ENCODE measurements at regions not wholly inside any gene's neighbourhood (a gene's known extent, or its start where the extent isn't known, plus 50 kb on each side); places are given as distances from the start of the nearest gene placed in this dataset.

DNA sequence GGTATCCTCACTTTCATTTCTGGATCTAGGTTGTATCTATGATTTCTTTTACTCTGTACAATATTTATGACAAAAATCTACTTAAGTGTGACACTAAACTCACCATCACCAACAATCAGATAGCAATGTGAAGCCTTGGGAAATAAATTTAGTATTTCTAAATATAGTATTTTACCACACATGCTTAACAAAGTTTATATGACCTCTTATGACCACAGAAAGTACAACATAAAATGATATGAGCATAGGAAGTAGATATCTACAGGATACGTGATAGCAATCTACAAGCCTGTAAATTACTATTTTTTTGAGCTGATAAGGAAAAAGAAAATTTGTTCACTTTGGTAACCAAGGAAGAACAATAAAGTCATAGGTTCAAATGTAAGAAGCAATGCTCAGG, 910.4 kb upstream of the CITED2 start:
- Mint-ChIP-seq H3K36me3 (ENCODE audit: low read depth) (no peaks in the 10 kb centered on the region), H3K27ac (no peak overlapping the region), H3K4me3 (no peak overlapping the region), H3K9me3 (no peaks in the 10 kb centered on the region), H3K27me3 (ENCODE audit: insufficient read depth) (no peaks in the 10 kb centered on the region), H3K4me1 (no peaks in the 10 kb centered on the region)
- no peak overlapping the region for H3K9ac ChIP-seq (ENCODE audit: extremely low read depth, low read length, poor library complexity, severe bottlenecking)
- H3K36me3 ChIP-seq (ENCODE audit: control insufficient read depth, insufficient read depth, low read length): no peaks in the 10 kb centered on the region
- DNase-seq: no peak
- H3K9me3 ChIP-seq (ENCODE audit: control insufficient read depth, low read length): no peaks in the 10 kb centered on the region
- H3K4me1 ChIP-seq (ENCODE audit: control insufficient read depth, insufficient read depth, low read length): no peaks in the 10 kb centered on the region
- H3K27me3 ChIP-seq (ENCODE audit: control insufficient read depth, insufficient read depth, low read length, poor library complexity, severe bottlenecking): no peaks in the 10 kb centered on the region
- H3K4me3 ChIP-seq (ENCODE audit: low read length): no peak overlapping the region
- 100% methylated on average over 1 of the region's 1 CpG for WGBS, 2 experiments (ENCODE audit: insufficient coverage in 1 of 2, insufficient read length in 1 of 2)
- TF ChIP-seq, protein P1, sequence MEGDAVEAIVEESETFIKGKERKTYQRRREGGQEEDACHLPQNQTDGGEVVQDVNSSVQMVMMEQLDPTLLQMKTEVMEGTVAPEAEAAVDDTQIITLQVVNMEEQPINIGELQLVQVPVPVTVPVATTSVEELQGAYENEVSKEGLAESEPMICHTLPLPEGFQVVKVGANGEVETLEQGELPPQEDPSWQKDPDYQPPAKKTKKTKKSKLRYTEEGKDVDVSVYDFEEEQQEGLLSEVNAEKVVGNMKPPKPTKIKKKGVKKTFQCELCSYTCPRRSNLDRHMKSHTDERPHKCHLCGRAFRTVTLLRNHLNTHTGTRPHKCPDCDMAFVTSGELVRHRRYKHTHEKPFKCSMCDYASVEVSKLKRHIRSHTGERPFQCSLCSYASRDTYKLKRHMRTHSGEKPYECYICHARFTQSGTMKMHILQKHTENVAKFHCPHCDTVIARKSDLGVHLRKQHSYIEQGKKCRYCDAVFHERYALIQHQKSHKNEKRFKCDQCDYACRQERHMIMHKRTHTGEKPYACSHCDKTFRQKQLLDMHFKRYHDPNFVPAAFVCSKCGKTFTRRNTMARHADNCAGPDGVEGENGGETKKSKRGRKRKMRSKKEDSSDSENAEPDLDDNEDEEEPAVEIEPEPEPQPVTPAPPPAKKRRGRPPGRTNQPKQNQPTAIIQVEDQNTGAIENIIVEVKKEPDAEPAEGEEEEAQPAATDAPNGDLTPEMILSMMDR (conservative IDR thresholded peaks at IDR 0.05): no peak
- H3K27ac ChIP-seq (ENCODE audit: low read depth, low read length): no peak overlapping the region

DNA sequence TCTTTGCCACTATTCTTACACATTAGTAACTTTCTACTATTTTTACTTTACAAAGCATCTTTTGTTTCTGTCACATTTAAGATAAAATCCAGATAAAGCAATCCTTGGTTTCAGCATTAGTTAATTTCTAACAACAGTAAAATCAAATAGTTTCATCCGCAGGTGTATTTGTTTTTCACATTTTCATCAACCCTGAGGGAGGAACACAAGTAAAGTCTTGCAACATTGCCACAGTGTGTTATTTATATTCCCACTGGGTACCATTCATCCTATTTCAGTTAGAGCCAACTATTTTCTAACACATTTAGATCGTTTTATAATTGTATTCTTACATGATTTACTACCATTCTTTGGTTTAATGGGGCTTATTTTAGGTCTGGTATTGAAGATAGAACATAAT, 908.7 kb upstream of the CITED2 start:
- no peak overlapping the region for H3K9ac ChIP-seq (ENCODE audit: extremely low read depth, low read length, poor library complexity, severe bottlenecking)
- WGBS, 2 experiments (ENCODE audit: insufficient coverage in 1 of 2, insufficient read length in 1 of 2): 94 to 100% methylated on average over 1 of the region's 2 CpGs
- DNase-seq: no peak
- Mint-ChIP-seq H3K4me3 (no peak overlapping the region), H3K27me3 (ENCODE audit: insufficient read depth) (no peaks in the 10 kb centered on the region), H3K27ac (no peak overlapping the region), H3K36me3 (ENCODE audit: low read depth) (no peaks in the 10 kb centered on the region), H3K4me1 (no peaks in the 10 kb centered on the region), H3K9me3 (no peaks in the 10 kb centered on the region)
- TF ChIP-seq, protein P1 (conservative IDR thresholded peaks at IDR 0.05): no peak
- no peak overlapping the region for H3K27ac ChIP-seq (ENCODE audit: low read depth, low read length)
- H3K27me3 ChIP-seq (ENCODE audit: control insufficient read depth, insufficient read depth, low read length, poor library complexity, severe bottlenecking): no peaks in the 10 kb centered on the region
- H3K4me1 ChIP-seq (ENCODE audit: control insufficient read depth, insufficient read depth, low read length): no peaks in the 10 kb centered on the region
- no peaks in the 10 kb centered on the region for H3K9me3 ChIP-seq (ENCODE audit: control insufficient read depth, low read length)
- H3K36me3 ChIP-seq (ENCODE audit: control insufficient read depth, insufficient read depth, low read length): no peaks in the 10 kb centered on the region
- no peak overlapping the region for H3K4me3 ChIP-seq (ENCODE audit: low read length)

DNA sequence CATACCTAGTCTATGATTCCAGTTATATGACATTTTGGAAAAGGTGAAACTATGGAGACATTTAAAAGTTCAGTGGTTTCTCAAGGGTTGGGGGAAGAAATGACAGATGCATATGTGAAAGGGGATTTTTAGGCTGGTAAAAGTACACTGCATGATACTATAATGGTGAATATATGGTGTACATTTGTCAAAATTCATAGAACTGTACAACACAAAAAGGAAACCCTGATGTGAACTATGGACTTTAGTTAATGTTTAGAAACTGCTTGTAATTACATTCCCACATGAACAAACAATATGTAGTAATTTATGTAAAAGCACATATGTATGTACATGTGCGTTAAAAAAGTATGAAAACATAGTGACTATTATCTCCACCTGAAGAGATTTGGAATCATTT, 907.3 kb upstream of the CITED2 start:
- no peaks in the 10 kb centered on the region for H3K36me3 Mint-ChIP-seq (ENCODE audit: low read depth)
- TF ChIP-seq, protein P1 (conservative IDR thresholded peaks at IDR 0.05): no peak
- 88 to 100% methylated on average over 1 of the region's 1 CpG for WGBS, 2 experiments (ENCODE audit: insufficient coverage in 1 of 2, insufficient read length in 1 of 2)
- no peaks in the 10 kb centered on the region for H3K9me3 Mint-ChIP-seq
- Histone ChIP-seq H3K36me3 (ENCODE audit: control insufficient read depth, insufficient read depth, low read length) (no peaks in the 10 kb centered on the region), H3K27ac (ENCODE audit: low read depth, low read length) (no peak overlapping the region), H3K4me1 (ENCODE audit: control insufficient read depth, insufficient read depth, low read length) (no peaks in the 10 kb centered on the region), H3K9ac (ENCODE audit: extremely low read depth, low read length, poor library complexity, severe bottlenecking) (no peak overlapping the region), H3K27me3 (ENCODE audit: control insufficient read depth, insufficient read depth, low read length, poor library complexity, severe bottlenecking) (no peaks in the 10 kb centered on the region), H3K9me3 (ENCODE audit: control insufficient read depth, low read length) (no peaks in the 10 kb centered on the region), H3K4me3 (ENCODE audit: low read length) (no peak overlapping the region)
- H3K4me3 Mint-ChIP-seq: no peak overlapping the region
- no peaks in the 10 kb centered on the region for H3K4me1 Mint-ChIP-seq
- no peaks in the 10 kb centered on the region for H3K27me3 Mint-ChIP-seq (ENCODE audit: insufficient read depth)
- DNase-seq: no peak
- H3K27ac Mint-ChIP-seq: no peak overlapping the region

All from endodermal cell (in vitro differentiated cells).